RWPE2 (cell line): ENCODE measurements at regions not wholly inside any gene's neighbourhood (a gene's known extent, or its start where the extent isn't known, plus 50 kb on each side); places are given as distances from the start of the nearest gene placed in this dataset.
"Not testable (repeated sequence)": the region's sequence is repeated elsewhere in the genome, so short reads cannot be mapped to it uniquely, and the experiment has no call there.

Experiments
- ATAC-seq: fragments of 200-7000 bp; cut with Tn5 transposase; 3 replicates; pipeline ENCODE4 v1.9.1; 2021; ENCODE audit warnings: low read depth
- DNase-seq: peaks from one replicate; pipeline ENCODE4 v3.0.0-alpha.2; 2020; ENCODE audit warnings: low spot score
- H3K27ac ChIP-seq: fragments of 450-650 bp; 2 replicates; pipeline ENCODE4 v1.5.1; 2017; ENCODE audit warnings: mild to moderate bottlenecking; ENCODE audit not compliant: poor library complexity, severe bottlenecking
- H3K27me3 ChIP-seq: fragments of 250-450 bp; sonication (Bioruptor Pico); 2 replicates; pipeline ENCODE4 v1.5.1; 2021; ENCODE audit warnings: mild to moderate bottlenecking, moderate library complexity; ENCODE audit not compliant: insufficient read depth, poor library complexity, severe bottlenecking
- H3K36me3 ChIP-seq: fragments of 250-450 bp; sonication (Bioruptor Pico); 2 replicates; pipeline ENCODE4 v1.5.1; 2020; ENCODE audit warnings: low read depth, mild to moderate bottlenecking, moderate library complexity
- H3K4me1 ChIP-seq: fragments of 250-450 bp; sonication (Bioruptor Pico); 2 replicates; pipeline ENCODE4 v1.5.1; 2021; ENCODE audit warnings: mild to moderate bottlenecking, moderate library complexity; ENCODE audit not compliant: insufficient read depth, poor library complexity, severe bottlenecking
- H3K4me3 ChIP-seq: fragments of 250-450 bp; sonication (Bioruptor Pico); 2 replicates; pipeline ENCODE4 v1.5.1; 2021; ENCODE audit warnings: mild to moderate bottlenecking, moderate library complexity; ENCODE audit not compliant: severe bottlenecking
- H3K9me3 ChIP-seq: fragments of 250-450 bp; sonication (Bioruptor Pico); 2 replicates; pipeline ENCODE4 v1.5.1; 2021; ENCODE audit warnings: mild to moderate bottlenecking, moderate library complexity; ENCODE audit not compliant: severe bottlenecking
- CTCF ChIP-seq: fragments of 450-650 bp; IDR thresholded peaks from one replicate; pipeline ENCODE4 v1.5.1; 2017; ENCODE audit warnings: mild to moderate bottlenecking, moderate library complexity; ENCODE audit not compliant: poor library complexity, severe bottlenecking

GRCh38 chr2:149858901-149859634 lies 271.5 kb upstream of the MMADHC start:
- no peak for TF ChIP-seq CTCF
- Histone ChIP-seq H3K36me3 (no peaks in the 10 kb centered on the region), H3K9me3 (no peaks in the 10 kb centered on the region), H3K27me3 (no peaks in the 10 kb centered on the region), H3K4me1 (no peaks in the 10 kb centered on the region), H3K4me3 (no peak overlapping the region), H3K27ac (no peak overlapping the region)
- DNase-seq (no peak), ATAC-seq (no peak)

- no peak overlapping the region for H3K4me3 ChIP-seq
- TF ChIP-seq CTCF: no peak
- no peak overlapping the region for H3K27ac ChIP-seq
- DNase-seq: no peak
- H3K9me3 ChIP-seq: no peaks in the 10 kb centered on the region
- ATAC-seq: no peak
- no peaks in the 10 kb centered on the region for H3K36me3 ChIP-seq
- no peaks in the 10 kb centered on the region for H3K27me3 ChIP-seq
- H3K4me1 ChIP-seq: no peaks in the 10 kb centered on the region
Observed at GRCh38 chr2:149858216-149858615, 270.6 kb upstream of the MMADHC start.

GRCh38 chr2:149857344-149857743 lies 269.8 kb upstream of the MMADHC start:
- no peaks in the 10 kb centered on the region for H3K4me1 ChIP-seq
- no peak overlapping the region for H3K27ac ChIP-seq
- no peaks in the 10 kb centered on the region for H3K36me3 ChIP-seq
- no peaks in the 10 kb centered on the region for H3K27me3 ChIP-seq
- DNase-seq: no peak
- TF ChIP-seq CTCF: no peak
- no peak for ATAC-seq
- no peaks in the 10 kb centered on the region for H3K9me3 ChIP-seq
- no peak overlapping the region for H3K4me3 ChIP-seq

- H3K9me3 ChIP-seq, DNase-seq, H3K27me3 ChIP-seq, H3K4me1 ChIP-seq, H3K4me3 ChIP-seq, H3K27ac ChIP-seq, H3K36me3 ChIP-seq, ATAC-seq: not testable (repeated sequence)
Observed at GRCh38 chr2:149855859-149856258, 268.3 kb upstream of the MMADHC start.

GRCh38 chr2:149849591-149849990 lies 262.0 kb upstream of the MMADHC start:
- Histone ChIP-seq H3K36me3 (no peaks in the 10 kb centered on the region), H3K4me3 (no peak overlapping the region), H3K27ac (no peak overlapping the region), H3K4me1 (no peaks in the 10 kb centered on the region), H3K27me3 (no peaks in the 10 kb centered on the region), H3K9me3 (no peaks in the 10 kb centered on the region)
- DNase-seq (no peak), ATAC-seq (no peak)
- no peak for TF ChIP-seq CTCF
